ENCODE measurements at regions not wholly inside any gene's neighbourhood (a gene's known extent, or its start where the extent isn't known, plus 50 kb on each side); places are given as distances from the start of the nearest gene placed in this dataset.
"Not testable (repeated sequence)": the region's sequence is repeated elsewhere in the genome, so short reads cannot be mapped to it uniquely, and the experiment has no call there.

- DNase-seq; H3K36me3 ChIP-seq (ENCODE audit: control insufficient read depth in 1 of 2, insufficient read depth in 2 of 2, low read length in 1 of 2); ATAC-seq (ENCODE audit: low FRiP score); H3K27ac ChIP-seq (ENCODE audit: low read depth in 1 of 2, low read length in 2 of 2); H3K4me1 ChIP-seq (ENCODE audit: control insufficient read depth in 1 of 2, insufficient read depth in 2 of 2, low read length in 2 of 2); H3K4me3 ChIP-seq (ENCODE audit: low read length in 2 of 2); intact Hi-C loops (cut with DNase I); H3K27me3 ChIP-seq (ENCODE audit: control insufficient read depth in 1 of 2, insufficient read depth in 2 of 2, low read length in 1 of 2); H3K9me3 ChIP-seq (ENCODE audit: control insufficient read depth, low read length): not testable (repeated sequence)
- WGBS, 2 donors, result 81 to 91% methylated on average over 14 to 16 of the region's 16 CpGs
These were observed 64.5 kb downstream of the SLC30A10 start for GRCh38 chr1:219863816-219864215.

GRCh38 chr1:219862366-219862765 is 66.0 kb downstream of the SLC30A10 start:
- DNase-seq (no peak), ATAC-seq (ENCODE audit: low FRiP score) (no peak)
- Histone ChIP-seq H3K27me3 (ENCODE audit: control insufficient read depth in 1 of 2, insufficient read depth in 2 of 2, low read length in 1 of 2) (no peaks in the 10 kb centered on the region), H3K27ac (ENCODE audit: low read depth in 1 of 2, low read length in 2 of 2) (no peak overlapping the region), H3K36me3 (ENCODE audit: control insufficient read depth in 1 of 2, insufficient read depth in 2 of 2, low read length in 1 of 2) (no peaks in the 10 kb centered on the region), H3K9me3 (ENCODE audit: control insufficient read depth, low read length) (no peaks in the 10 kb centered on the region), H3K4me1 (ENCODE audit: control insufficient read depth in 1 of 2, insufficient read depth in 2 of 2, low read length in 2 of 2) (no peaks in the 10 kb centered on the region), H3K4me3 (ENCODE audit: low read length in 2 of 2) (no peak overlapping the region)
- intact Hi-C loops (cut with DNase I), result no loop called here
- WGBS, 2 donors, result 39 to 49% methylated on average over 1 of the region's 1 CpG

- Histone ChIP-seq H3K36me3 (ENCODE audit: control insufficient read depth in 1 of 2, insufficient read depth in 2 of 2, low read length in 1 of 2) (no peaks in the 10 kb centered on the region), H3K27ac (ENCODE audit: low read depth in 1 of 2, low read length in 2 of 2) (no peak overlapping the region), H3K4me3 (ENCODE audit: low read length in 2 of 2) (no peak overlapping the region), H3K9me3 (ENCODE audit: control insufficient read depth, low read length) (no peaks in the 10 kb centered on the region), H3K27me3 (ENCODE audit: control insufficient read depth in 1 of 2, insufficient read depth in 2 of 2, low read length in 1 of 2) (no peaks in the 10 kb centered on the region), H3K4me1 (ENCODE audit: control insufficient read depth in 1 of 2, insufficient read depth in 2 of 2, low read length in 2 of 2) (no peaks in the 10 kb centered on the region)
- intact Hi-C loops (cut with DNase I), result no loop called here
- ATAC-seq (ENCODE audit: low FRiP score), result no peak
- DNase-seq, result no peak
- WGBS, 2 donors, result 28 to 29% methylated on average over 3 of the region's 3 CpGs
These were observed 69.4 kb downstream of the SLC30A10 start for GRCh38 chr1:219858980-219859379.

GRCh38 chr1:219847215-219847855 is 81.0 kb downstream of the SLC30A10 start:
- DNase-seq, result no peak
- H3K36me3 ChIP-seq (ENCODE audit: control insufficient read depth in 1 of 2, insufficient read depth in 2 of 2, low read length in 1 of 2), result no peaks in the 10 kb centered on the region
- H3K4me1 ChIP-seq (ENCODE audit: control insufficient read depth in 1 of 2, insufficient read depth in 2 of 2, low read length in 2 of 2), result no peaks in the 10 kb centered on the region
- peaks cover 9% of the 10 kb centered on the region for H3K9me3 ChIP-seq (ENCODE audit: control insufficient read depth, low read length)
- no peak overlapping the region for H3K27ac ChIP-seq (ENCODE audit: low read depth in 1 of 2, low read length in 2 of 2)
- 64 to 66% methylated on average over 4 of the region's 4 CpGs for WGBS, 2 donors
- H3K4me3 ChIP-seq (ENCODE audit: low read length in 2 of 2), result no peak overlapping the region
- peaks cover 0 to 2% of the 10 kb centered on the region in 2 donors for H3K27me3 ChIP-seq (ENCODE audit: control insufficient read depth in 1 of 2, insufficient read depth in 2 of 2, low read length in 1 of 2)
- ATAC-seq (ENCODE audit: low FRiP score), result no peak
- intact Hi-C loops (cut with DNase I), result no loop called here

- H3K9me3 ChIP-seq (ENCODE audit: control insufficient read depth, low read length); H3K36me3 ChIP-seq (ENCODE audit: control insufficient read depth in 1 of 2, insufficient read depth in 2 of 2, low read length in 1 of 2); H3K27me3 ChIP-seq (ENCODE audit: control insufficient read depth in 1 of 2, insufficient read depth in 2 of 2, low read length in 1 of 2); DNase-seq; ATAC-seq (ENCODE audit: low FRiP score); intact Hi-C loops (cut with DNase I); H3K4me3 ChIP-seq (ENCODE audit: low read length in 2 of 2); H3K4me1 ChIP-seq (ENCODE audit: control insufficient read depth in 1 of 2, insufficient read depth in 2 of 2, low read length in 2 of 2); H3K27ac ChIP-seq (ENCODE audit: low read depth in 1 of 2, low read length in 2 of 2): not testable (repeated sequence)
- 55 to 67% methylated on average over 14 of the region's 15 CpGs for WGBS, 2 donors
These were observed 88.8 kb downstream of the SLC30A10 start for GRCh38 chr1:219839595-219839994.

- intact Hi-C loops (cut with DNase I), result no loop called here
- no peak overlapping the region for H3K27ac ChIP-seq (ENCODE audit: low read depth in 1 of 2, low read length in 2 of 2)
- H3K27me3 ChIP-seq (ENCODE audit: control insufficient read depth in 1 of 2, insufficient read depth in 2 of 2, low read length in 1 of 2), result no peaks in the 10 kb centered on the region
- 60 to 69% methylated on average over 2 of the region's 2 CpGs for WGBS, 2 donors
- ATAC-seq (ENCODE audit: low FRiP score) (no peak), DNase-seq (no peak)
- H3K4me1 ChIP-seq (ENCODE audit: control insufficient read depth in 1 of 2, insufficient read depth in 2 of 2, low read length in 2 of 2), result no peaks in the 10 kb centered on the region
- H3K4me3 ChIP-seq (ENCODE audit: low read length in 2 of 2), result no peak overlapping the region
- no peaks in the 10 kb centered on the region for H3K36me3 ChIP-seq (ENCODE audit: control insufficient read depth in 1 of 2, insufficient read depth in 2 of 2, low read length in 1 of 2)
- H3K9me3 ChIP-seq (ENCODE audit: control insufficient read depth, low read length), result no peaks in the 10 kb centered on the region
These were observed 90.4 kb downstream of the SLC30A10 start for GRCh38 chr1:219837994-219838294.

- no peak for ATAC-seq (ENCODE audit: low FRiP score)
- WGBS, 2 donors, result 31 to 32% methylated on average over 7 of the region's 7 CpGs
- Histone ChIP-seq H3K9me3 (ENCODE audit: control insufficient read depth, low read length) (no peaks in the 10 kb centered on the region), H3K27me3 (ENCODE audit: control insufficient read depth in 1 of 2, insufficient read depth in 2 of 2, low read length in 1 of 2) (no peaks in the 10 kb centered on the region), H3K4me1 (ENCODE audit: control insufficient read depth in 1 of 2, insufficient read depth in 2 of 2, low read length in 2 of 2) (no peaks in the 10 kb centered on the region), H3K4me3 (ENCODE audit: low read length in 2 of 2) (no peak overlapping the region), H3K36me3 (ENCODE audit: control insufficient read depth in 1 of 2, insufficient read depth in 2 of 2, low read length in 1 of 2) (no peaks in the 10 kb centered on the region), H3K27ac (ENCODE audit: low read depth in 1 of 2, low read length in 2 of 2) (no peak overlapping the region)
- intact Hi-C loops (cut with DNase I), result no loop called here
- DNase-seq, result no peak
These were observed 90.9 kb downstream of the SLC30A10 start for GRCh38 chr1:219837274-219837993.

GRCh38 chr1:219834314-219834917 is 93.9 kb downstream of the SLC30A10 start:
- 59 to 63% methylated on average over 8 of the region's 8 CpGs for WGBS, 2 donors
- no peak for DNase-seq
- H3K27ac ChIP-seq (ENCODE audit: low read depth in 1 of 2, low read length in 2 of 2), result no peak overlapping the region
- intact Hi-C loops (cut with DNase I), result no loop called here
- no peaks in the 10 kb centered on the region for H3K36me3 ChIP-seq (ENCODE audit: control insufficient read depth in 1 of 2, insufficient read depth in 2 of 2, low read length in 1 of 2)
- ATAC-seq (ENCODE audit: low FRiP score), result no peak
- H3K27me3 ChIP-seq (ENCODE audit: control insufficient read depth in 1 of 2, insufficient read depth in 2 of 2, low read length in 1 of 2), result no peaks in the 10 kb centered on the region
- H3K9me3 ChIP-seq (ENCODE audit: control insufficient read depth, low read length), result no peaks in the 10 kb centered on the region
- H3K4me3 ChIP-seq (ENCODE audit: low read length in 2 of 2), result no peak overlapping the region
- no peaks in the 10 kb centered on the region for H3K4me1 ChIP-seq (ENCODE audit: control insufficient read depth in 1 of 2, insufficient read depth in 2 of 2, low read length in 2 of 2)

All from aorta (tissue), 5 donors.